ENCODE measurements at regions not wholly inside any gene's neighbourhood (a gene's known extent, or its start where the extent isn't known, plus 50 kb on each side); places are given as distances from the start of the nearest gene placed in this dataset.

- Mint-ChIP-seq H3K4me3 (no peak overlapping the region), H3K27me3 (peaks cover 27% of the 10 kb centered on the region), H3K36me3 (no peaks in the 10 kb centered on the region), H3K9me3 (no peaks in the 10 kb centered on the region), H3K4me1 (no peaks in the 10 kb centered on the region), H3K27ac (no peak overlapping the region)
- ATAC-seq (ENCODE audit: low read depth) (no peak), DNase-seq (no peak)
- POLR2A ChIA-PET, result no interaction called here
These were observed 84.4 kb upstream of the SYPL1 start for GRCh38 chr7:106196460-106197021.

GRCh38 chr7:106193661-106194060, 81.5 kb upstream of the SYPL1 start:
- no peak for DNase-seq
- Mint-ChIP-seq H3K36me3 (no peaks in the 10 kb centered on the region), H3K4me3 (no peak overlapping the region), H3K4me1 (no peaks in the 10 kb centered on the region), H3K9me3 (no peaks in the 10 kb centered on the region), H3K27ac (no peak overlapping the region), H3K27me3 (peaks cover 24% of the 10 kb centered on the region)
- POLR2A ChIA-PET, result no interaction called here
- ATAC-seq (ENCODE audit: low read depth), result no peak

- H3K27me3 Mint-ChIP-seq, result peaks cover 24% of the 10 kb centered on the region
- no peak overlapping the region for H3K4me3 Mint-ChIP-seq
- H3K4me1 Mint-ChIP-seq, result no peaks in the 10 kb centered on the region
- no peaks in the 10 kb centered on the region for H3K9me3 Mint-ChIP-seq
- DNase-seq (no peak), ATAC-seq (ENCODE audit: low read depth) (no peak)
- no peak overlapping the region for H3K27ac Mint-ChIP-seq
- peaks cover 2% of the 10 kb centered on the region for H3K36me3 Mint-ChIP-seq
- POLR2A ChIA-PET, result no interaction called here
These were observed 78.6 kb upstream of the SYPL1 start for GRCh38 chr7:106190589-106191330.

GRCh38 chr7:106187613-106188350, 75.7 kb upstream of the SYPL1 start:
- H3K4me3 Mint-ChIP-seq, result no peak overlapping the region
- POLR2A ChIA-PET, result no interaction called here
- peaks cover 3% of the 10 kb centered on the region for H3K9me3 Mint-ChIP-seq
- H3K27ac Mint-ChIP-seq, result no peak overlapping the region
- peaks cover 5% of the 10 kb centered on the region for H3K36me3 Mint-ChIP-seq
- peaks cover 11% of the 10 kb centered on the region for H3K4me1 Mint-ChIP-seq
- no peak for DNase-seq
- peaks cover 13% of the 10 kb centered on the region for H3K27me3 Mint-ChIP-seq
- no peak for ATAC-seq (ENCODE audit: low read depth)

- Mint-ChIP-seq H3K4me1 (peaks cover 11% of the 10 kb centered on the region), H3K4me3 (no peak overlapping the region), H3K27ac (no peak overlapping the region), H3K27me3 (peaks cover 4% of the 10 kb centered on the region), H3K9me3 (peaks cover 3% of the 10 kb centered on the region), H3K36me3 (peaks cover 5% of the 10 kb centered on the region)
- ATAC-seq (ENCODE audit: low read depth) (no peak), DNase-seq (no peak)
- POLR2A ChIA-PET, result no interaction called here
These were observed 73.6 kb upstream of the SYPL1 start for GRCh38 chr7:106185719-106186118.

- Mint-ChIP-seq H3K4me1 (peaks cover 11% of the 10 kb centered on the region), H3K27ac (peak overlapping the region; percentile 50), H3K27me3 (peaks cover 2% of the 10 kb centered on the region), H3K9me3 (peaks cover 3% of the 10 kb centered on the region), H3K36me3 (peaks cover 5% of the 10 kb centered on the region), H3K4me3 (peak overlapping the region; percentile 26)
- POLR2A ChIA-PET, result no interaction called here
- no peak for DNase-seq
- no peak for ATAC-seq (ENCODE audit: low read depth)
These were observed 71.8 kb upstream of the SYPL1 start for GRCh38 chr7:106183952-106184351.

GRCh38 chr7:106182904-106183303, 70.8 kb upstream of the SYPL1 start:
- H3K36me3 Mint-ChIP-seq, result peaks cover 5% of the 10 kb centered on the region
- H3K4me1 Mint-ChIP-seq, result peaks cover 11% of the 10 kb centered on the region
- no peak overlapping the region for H3K27ac Mint-ChIP-seq
- H3K9me3 Mint-ChIP-seq, result peaks cover 3% of the 10 kb centered on the region
- POLR2A ChIA-PET, result no interaction called here
- DNase-seq (no peak), ATAC-seq (ENCODE audit: low read depth) (no peak)
- H3K27me3 Mint-ChIP-seq, result peaks cover 2% of the 10 kb centered on the region
- no peak overlapping the region for H3K4me3 Mint-ChIP-seq

GRCh38 chr7:106181658-106182265, 69.7 kb upstream of the SYPL1 start:
- peaks cover 3% of the 10 kb centered on the region for H3K9me3 Mint-ChIP-seq
- POLR2A ChIA-PET, result no interaction called here
- peaks cover 2% of the 10 kb centered on the region for H3K27me3 Mint-ChIP-seq
- H3K36me3 Mint-ChIP-seq, result peaks cover 5% of the 10 kb centered on the region
- no peak overlapping the region for H3K4me3 Mint-ChIP-seq
- H3K4me1 Mint-ChIP-seq, result peaks cover 11% of the 10 kb centered on the region
- DNase-seq, result no peak
- no peak overlapping the region for H3K27ac Mint-ChIP-seq
- ATAC-seq (ENCODE audit: low read depth), result no peak

GRCh38 chr7:106180721-106181120, 68.6 kb upstream of the SYPL1 start:
- no peak for DNase-seq
- H3K9me3 Mint-ChIP-seq, result peaks cover 3% of the 10 kb centered on the region
- no peak overlapping the region for H3K27ac Mint-ChIP-seq
- POLR2A ChIA-PET, result no interaction called here
- ATAC-seq (ENCODE audit: low read depth), result no peak
- H3K4me3 Mint-ChIP-seq, result no peak overlapping the region
- H3K36me3 Mint-ChIP-seq, result peaks cover 2% of the 10 kb centered on the region
- H3K4me1 Mint-ChIP-seq, result peaks cover 11% of the 10 kb centered on the region
- H3K27me3 Mint-ChIP-seq, result peaks cover 10% of the 10 kb centered on the region

GRCh38 chr7:106179256-106179655, 67.1 kb upstream of the SYPL1 start:
- Mint-ChIP-seq H3K4me3 (no peak overlapping the region), H3K9me3 (peaks cover 3% of the 10 kb centered on the region), H3K4me1 (peaks cover 9% of the 10 kb centered on the region), H3K36me3 (peaks cover 2% of the 10 kb centered on the region), H3K27me3 (peaks cover 17% of the 10 kb centered on the region), H3K27ac (no peak overlapping the region)
- ATAC-seq (ENCODE audit: low read depth) (no peak), DNase-seq (no peak)
- POLR2A ChIA-PET, result no interaction called here

GRCh38 chr7:106178593-106179134, 66.6 kb upstream of the SYPL1 start:
- Mint-ChIP-seq H3K4me3 (no peak overlapping the region), H3K4me1 (peaks cover 3% of the 10 kb centered on the region), H3K9me3 (peaks cover 2% of the 10 kb centered on the region), H3K36me3 (peaks cover under 1% of the 10 kb centered on the region), H3K27me3 (peaks cover 19% of the 10 kb centered on the region), H3K27ac (no peak overlapping the region)
- POLR2A ChIA-PET, result no interaction called here
- no peak for ATAC-seq (ENCODE audit: low read depth)
- no peak for DNase-seq

GRCh38 chr7:106177738-106178592, 65.9 kb upstream of the SYPL1 start:
- POLR2A ChIA-PET, result no interaction called here
- H3K36me3 Mint-ChIP-seq, result no peaks in the 10 kb centered on the region
- ATAC-seq (ENCODE audit: low read depth) (no peak), DNase-seq (no peak)
- no peaks in the 10 kb centered on the region for H3K9me3 Mint-ChIP-seq
- peaks cover 21% of the 10 kb centered on the region for H3K27me3 Mint-ChIP-seq
- no peaks in the 10 kb centered on the region for H3K4me1 Mint-ChIP-seq
- H3K27ac Mint-ChIP-seq, result no peak overlapping the region
- H3K4me3 Mint-ChIP-seq, result no peak overlapping the region

GRCh38 chr7:106177300-106177690, 65.2 kb upstream of the SYPL1 start:
- H3K4me1 Mint-ChIP-seq, result no peaks in the 10 kb centered on the region
- POLR2A ChIA-PET, result no interaction called here
- no peak for ATAC-seq (ENCODE audit: low read depth)

More at GRCh38 chr7:106177300-106177690, 65.2 kb upstream of the SYPL1 start:
- H3K9me3 Mint-ChIP-seq, result no peaks in the 10 kb centered on the region
- no peak overlapping the region for H3K4me3 Mint-ChIP-seq
- no peak for DNase-seq
- no peaks in the 10 kb centered on the region for H3K36me3 Mint-ChIP-seq
- no peak overlapping the region for H3K27ac Mint-ChIP-seq
- peaks cover 21% of the 10 kb centered on the region for H3K27me3 Mint-ChIP-seq
